ENCODE measurements at regions not wholly inside any gene's neighbourhood (a gene's known extent, or its start where the extent isn't known, plus 50 kb on each side); places are given as distances from the start of the nearest gene placed in this dataset.

DNA sequence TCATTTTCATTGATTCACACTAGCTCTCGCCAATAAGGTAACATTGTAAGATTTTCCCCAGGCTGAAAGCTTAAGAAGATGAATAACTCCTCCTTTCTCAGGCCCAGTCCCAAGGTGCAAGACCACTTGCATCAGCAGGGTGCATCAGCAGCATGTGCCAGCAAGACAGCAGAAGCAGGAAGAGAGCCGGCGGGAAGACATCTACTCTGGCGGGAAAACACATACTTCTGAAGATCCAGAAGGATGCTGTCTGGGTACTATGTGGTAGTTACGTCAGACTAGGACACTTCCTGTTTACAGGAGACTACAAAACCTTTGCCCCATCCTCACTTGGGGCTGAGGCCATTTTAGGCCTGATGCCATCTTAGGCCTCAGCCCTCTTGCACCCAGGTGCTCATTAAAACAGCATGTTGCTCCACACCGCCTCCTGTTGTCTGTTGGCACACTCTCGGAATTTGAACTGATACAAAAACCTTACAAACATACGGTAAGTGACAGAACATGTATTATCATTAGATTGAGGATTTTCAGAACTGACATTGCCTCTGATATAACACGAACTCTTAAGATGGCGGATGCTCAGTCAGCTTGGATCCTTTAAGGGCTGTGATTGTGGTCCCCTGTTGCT, 886.5 kb upstream of the EPHA5 start:
- TF ChIP-seq, protein P1, sequence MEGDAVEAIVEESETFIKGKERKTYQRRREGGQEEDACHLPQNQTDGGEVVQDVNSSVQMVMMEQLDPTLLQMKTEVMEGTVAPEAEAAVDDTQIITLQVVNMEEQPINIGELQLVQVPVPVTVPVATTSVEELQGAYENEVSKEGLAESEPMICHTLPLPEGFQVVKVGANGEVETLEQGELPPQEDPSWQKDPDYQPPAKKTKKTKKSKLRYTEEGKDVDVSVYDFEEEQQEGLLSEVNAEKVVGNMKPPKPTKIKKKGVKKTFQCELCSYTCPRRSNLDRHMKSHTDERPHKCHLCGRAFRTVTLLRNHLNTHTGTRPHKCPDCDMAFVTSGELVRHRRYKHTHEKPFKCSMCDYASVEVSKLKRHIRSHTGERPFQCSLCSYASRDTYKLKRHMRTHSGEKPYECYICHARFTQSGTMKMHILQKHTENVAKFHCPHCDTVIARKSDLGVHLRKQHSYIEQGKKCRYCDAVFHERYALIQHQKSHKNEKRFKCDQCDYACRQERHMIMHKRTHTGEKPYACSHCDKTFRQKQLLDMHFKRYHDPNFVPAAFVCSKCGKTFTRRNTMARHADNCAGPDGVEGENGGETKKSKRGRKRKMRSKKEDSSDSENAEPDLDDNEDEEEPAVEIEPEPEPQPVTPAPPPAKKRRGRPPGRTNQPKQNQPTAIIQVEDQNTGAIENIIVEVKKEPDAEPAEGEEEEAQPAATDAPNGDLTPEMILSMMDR (optimal IDR thresholded peaks at IDR 0.05 in 1 of 3, IDR thresholded peaks at IDR 0.05 in 1 of 3, conservative IDR thresholded peaks at IDR 0.05 in 1 of 3; ENCODE audit: extremely low read depth in 1 of 3, insufficient read depth in 2 of 3, low read length in 3 of 3), result peak in 1 of 3 experiments; percentile 13
- no peak for TF ChIP-seq EZH2 (IDR thresholded peaks at IDR 0.05; ENCODE audit: low read length)
- dilution Hi-C loops (cut with MboI; ENCODE audit: extremely low pct_ligation_motif_present, low sequenced_read_pairs), result no loop called here
- H3K27ac ChIP-seq (ENCODE audit: control insufficient read depth, insufficient read depth, low read length), result no peak overlapping the region

DNA sequence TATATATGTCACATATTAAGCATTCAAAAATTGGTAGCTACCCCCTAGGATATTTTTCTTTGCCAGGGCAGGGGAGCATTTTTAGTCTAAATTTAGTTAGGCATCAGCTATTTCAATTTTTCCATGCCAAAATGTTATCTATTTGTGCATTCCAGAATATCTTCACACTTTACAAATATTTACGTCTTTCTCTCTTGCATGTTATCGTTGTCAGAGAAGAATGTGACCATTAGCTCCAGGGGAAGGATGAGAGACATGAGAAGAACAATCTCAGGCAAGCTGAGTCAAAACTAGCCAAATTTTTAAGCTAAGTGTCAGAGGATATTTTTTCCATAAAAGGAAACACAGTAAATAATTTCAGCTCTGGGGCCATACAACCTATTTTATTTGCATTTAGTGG, 885.0 kb upstream of the EPHA5 start:
- Histone ChIP-seq H3K27ac (ENCODE audit: control insufficient read depth, insufficient read depth, low read length) (peak overlapping the region; percentile 11), H3K9ac (ENCODE audit: control insufficient read depth, extremely low read depth, insufficient read depth, low read length) (no peak overlapping the region), H3K4me2 (ENCODE audit: control insufficient read depth, extremely low read depth, insufficient read depth, low read depth, low read length) (peak overlapping the region; percentile 55), H3K27me3 (ENCODE audit: control insufficient read depth, extremely low read depth, insufficient read depth, low read length) (no peaks in the 10 kb centered on the region), H2AFZ (ENCODE audit: control insufficient read depth, low read length) (no peak overlapping the region), H3K9me1 (ENCODE audit: control insufficient read depth, extremely low read depth, insufficient read depth, low read length) (no peaks in the 10 kb centered on the region), H3K4me3 (ENCODE audit: control insufficient read depth in 2 of 3, extremely low read depth in 1 of 3, insufficient read depth in 2 of 3, low read depth in 1 of 3, low read length in 3 of 3) (peak overlapping the region in 1 of 3 experiments; percentile 1), H3K79me2 (ENCODE audit: control insufficient read depth, insufficient read depth, low read length) (no peaks in the 10 kb centered on the region), H4K20me1 (ENCODE audit: control insufficient read depth, extremely low read depth, insufficient read depth, low read length) (no peaks in the 10 kb centered on the region), H3K36me3 (ENCODE audit: control insufficient read depth in 2 of 2, extremely low read depth in 1 of 2, insufficient read depth in 2 of 2, low read length in 2 of 2) (no peaks in the 10 kb centered on the region), H3K4me1 (ENCODE audit: control insufficient read depth, extremely low read depth, insufficient read depth, low read length) (peaks cover 10% of the 10 kb centered on the region), H3K9me3 (ENCODE audit: control insufficient read depth, low read depth, low read length) (no peaks in the 10 kb centered on the region)
- DNase-seq (ENCODE audit: low read depth, low spot score) (no peak), FAIRE-seq (peak; percentile 49)
- no peak for TF ChIP-seq EZH2 (IDR thresholded peaks at IDR 0.05; ENCODE audit: low read length)
- TF ChIP-seq, protein P1 (optimal IDR thresholded peaks at IDR 0.05 in 1 of 3, IDR thresholded peaks at IDR 0.05 in 1 of 3, conservative IDR thresholded peaks at IDR 0.05 in 1 of 3; ENCODE audit: extremely low read depth in 1 of 3, insufficient read depth in 2 of 3, low read length in 3 of 3), result no peak
- dilution Hi-C loops (cut with MboI; ENCODE audit: extremely low pct_ligation_motif_present, low sequenced_read_pairs), result no loop called here

More for the DNA sequence above, 886.5 kb upstream of the EPHA5 start:
- H3K4me2 ChIP-seq (ENCODE audit: control insufficient read depth, extremely low read depth, insufficient read depth, low read depth, low read length), result no peak overlapping the region
- H3K4me1 ChIP-seq (ENCODE audit: control insufficient read depth, extremely low read depth, insufficient read depth, low read length), result peaks cover 10% of the 10 kb centered on the region
- no peak overlapping the region for H3K4me3 ChIP-seq (ENCODE audit: control insufficient read depth in 2 of 3, extremely low read depth in 1 of 3, insufficient read depth in 2 of 3, low read depth in 1 of 3, low read length in 3 of 3)
- no peak for DNase-seq (ENCODE audit: low read depth, low spot score)
- H3K79me2 ChIP-seq (ENCODE audit: control insufficient read depth, insufficient read depth, low read length), result no peaks in the 10 kb centered on the region
- no peaks in the 10 kb centered on the region for H3K9me1 ChIP-seq (ENCODE audit: control insufficient read depth, extremely low read depth, insufficient read depth, low read length)
- H4K20me1 ChIP-seq (ENCODE audit: control insufficient read depth, extremely low read depth, insufficient read depth, low read length), result no peaks in the 10 kb centered on the region
- H2AFZ ChIP-seq (ENCODE audit: control insufficient read depth, low read length), result no peak overlapping the region
- no peaks in the 10 kb centered on the region for H3K36me3 ChIP-seq (ENCODE audit: control insufficient read depth in 2 of 2, extremely low read depth in 1 of 2, insufficient read depth in 2 of 2, low read length in 2 of 2)
- no peaks in the 10 kb centered on the region for H3K27me3 ChIP-seq (ENCODE audit: control insufficient read depth, extremely low read depth, insufficient read depth, low read length)
- H3K9me3 ChIP-seq (ENCODE audit: control insufficient read depth, low read depth, low read length), result no peaks in the 10 kb centered on the region
- no peak overlapping the region for H3K9ac ChIP-seq (ENCODE audit: control insufficient read depth, extremely low read depth, insufficient read depth, low read length)
- FAIRE-seq, result peak; percentile 71

All from keratinocyte (primary cell).